ENCODE measurements at regions not wholly inside any gene's neighbourhood (a gene's known extent, or its start where the extent isn't known, plus 50 kb on each side); places are given as distances from the start of the nearest gene placed in this dataset.

DNA sequence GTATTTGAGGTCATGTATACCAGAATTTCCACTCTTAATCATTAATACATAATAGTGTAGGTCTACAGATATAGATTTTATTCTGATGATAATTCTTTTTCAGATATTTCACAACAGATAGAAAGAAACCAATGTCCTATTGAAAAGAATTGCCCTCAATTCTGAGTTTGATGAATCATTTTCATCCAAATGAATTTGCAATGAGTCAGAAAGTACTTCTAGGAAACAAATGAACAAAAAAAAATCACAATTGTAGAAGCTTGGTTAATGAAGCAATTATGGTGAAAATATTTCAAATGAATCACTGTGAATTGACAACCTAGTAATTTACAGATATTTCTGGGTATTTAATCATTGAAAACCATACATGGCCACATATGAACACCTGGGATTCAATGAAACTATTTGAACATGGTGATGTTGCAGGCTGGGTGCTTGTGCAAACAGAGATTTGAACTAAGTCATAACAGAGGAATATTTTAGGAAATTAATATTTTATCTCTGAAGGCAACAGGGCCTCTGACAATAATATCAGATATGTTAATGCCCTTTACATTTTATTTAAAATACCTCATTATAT lies 360.9 kb downstream of the SLITRK5 start:
- TF ChIP-seq TAF1 (IDR thresholded peaks at IDR 0.05; ENCODE audit: borderline replicate concordance, low read depth, low read length) (no peak), POLR2AphosphoS5 (IDR thresholded peaks at IDR 0.05; ENCODE audit: low read depth, low read length) (no peak), POLR2A (IDR thresholded peaks at IDR 0.05; ENCODE audit: low read depth, low read length) (no peak)

Measured in GM12892 (cell line).